Esophagus squamous epithelium (tissue), 5 donors: ENCODE measurements at regions not wholly inside any gene's neighbourhood (a gene's known extent, or its start where the extent isn't known, plus 50 kb on each side); places are given as distances from the start of the nearest gene placed in this dataset.
A peak's percentile ranks its signal among the peaks of the same experiment; 100 is the strongest.

Source experiments
- DNase-seq: peaks from one replicate; lab custom pipeline; 2025; lab: John Stamatoyannopoulos, UW
- H3K27ac ChIP-seq, 4 donors: fragments of 200-600 bp; sonication (generic); one replicate each; pipeline ENCODE4 v1.5.1; 2016 to 2019; ENCODE audit warnings: mild to moderate bottlenecking in 1 of 4
- H3K27me3 ChIP-seq, 4 donors: fragments of 200-600 bp; sonication (generic); 1 replicate in 3 of 4; 2 replicates in 1 of 4; pipeline versions ENCODE4 v1.5.1 to v1.6.0; 2017 to 2021; ENCODE audit warnings: antibody characterized with exemption in 1 of 4
- H3K36me3 ChIP-seq, 3 donors: fragments of 200-600 bp; sonication (generic); one replicate each; pipeline ENCODE4 v1.5.1; 2016 to 2019
- H3K4me1 ChIP-seq, 3 donors: fragments of 200-600 bp; sonication (generic); one replicate each; pipeline ENCODE4 v1.5.1; 2017 to 2019
- H3K4me3 ChIP-seq, 4 donors: fragments of 200-600 bp; sonication (generic); 1 replicate in 3 of 4; 2 replicates in 1 of 4; pipeline ENCODE4 v1.5.1; 2016 to 2019; ENCODE audit warnings: mild to moderate bottlenecking in 2 of 4, moderate library complexity in 1 of 4
- H3K9me3 ChIP-seq, 3 donors: fragments of 200-600 bp; sonication (generic); one replicate each; pipeline ENCODE4 v1.5.1; 2016 to 2019
- CTCF ChIP-seq, 6 experiments: fragments of 450-650 bp in 4 of 6; fragments of 200-600 bp in 2 of 6; sonication (generic) in 2 of 6; IDR thresholded peaks; one replicate each; pipeline ENCODE4 v1.5.1; 2016 to 2019; ENCODE audit warnings: antibody characterized with exemption in 6 of 6, mild to moderate bottlenecking in 4 of 6, moderate library complexity in 4 of 6
- POLR2A ChIP-seq, 4 donors: fragments of 450-650 bp; IDR thresholded peaks; one replicate each; pipeline ENCODE4 v1.6.1; 2017; ENCODE audit warnings: antibody characterized with exemption in 4 of 4, mild to moderate bottlenecking in 4 of 4, moderate library complexity in 3 of 4
- WGBS, 2 donors: methylation state at CpG; one replicate each; pipeline ENCODE4 v1.1.5; 2018; 5-methylcytosine and 5-hydroxymethylcytosine counted together
- intact Hi-C: fragments of 100-400 bp; cut with DNase I; formaldehyde crosslinking; loops from one replicate; pipeline ENCODE4 v1.15.0; 2022
- donor health status: DM: yes; HTN: yes; CAD: no.

DNA sequence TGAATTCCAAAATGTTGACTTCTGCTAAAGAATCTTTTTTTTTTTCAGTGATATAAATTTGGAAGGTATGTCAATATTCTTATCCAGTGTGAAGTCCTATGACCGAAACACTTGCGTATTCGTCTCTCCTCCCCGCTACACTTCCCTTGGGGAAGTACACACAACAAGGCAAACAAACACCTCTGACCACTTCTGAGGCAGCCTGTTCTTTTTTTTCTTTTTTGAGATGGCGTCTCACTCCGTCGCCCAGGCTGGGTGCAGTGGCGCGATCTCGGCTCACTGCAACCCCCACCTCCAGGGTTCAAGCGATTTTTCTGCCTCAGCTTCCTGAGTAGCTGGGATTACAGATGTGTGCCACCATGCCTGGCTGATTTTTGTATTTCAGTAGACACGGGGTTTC is 78.1 kb upstream of the DHRSX start:
- 66 to 80% methylated on average over 11 to 12 of the region's 12 CpGs for WGBS, 2 donors
- H3K27ac ChIP-seq: no peak overlapping the region
- intact Hi-C loops: no loop called here
- no peak for DNase-seq
- H3K36me3 ChIP-seq: no peaks in the 10 kb centered on the region
- TF ChIP-seq CTCF (IDR thresholded peaks at IDR 0.05) (no peak), POLR2A (IDR thresholded peaks at IDR 0.05) (no peak)
- H3K4me1 ChIP-seq: peaks cover 0 to 17% (median 8%) of the 10 kb centered on the region in 3 donors
- peaks cover 3 to 35% (median 12%) of the 10 kb centered on the region in 4 donors for H3K27me3 ChIP-seq
- no peaks in the 10 kb centered on the region for H3K9me3 ChIP-seq
- H3K4me3 ChIP-seq: no peak overlapping the region

DNA sequence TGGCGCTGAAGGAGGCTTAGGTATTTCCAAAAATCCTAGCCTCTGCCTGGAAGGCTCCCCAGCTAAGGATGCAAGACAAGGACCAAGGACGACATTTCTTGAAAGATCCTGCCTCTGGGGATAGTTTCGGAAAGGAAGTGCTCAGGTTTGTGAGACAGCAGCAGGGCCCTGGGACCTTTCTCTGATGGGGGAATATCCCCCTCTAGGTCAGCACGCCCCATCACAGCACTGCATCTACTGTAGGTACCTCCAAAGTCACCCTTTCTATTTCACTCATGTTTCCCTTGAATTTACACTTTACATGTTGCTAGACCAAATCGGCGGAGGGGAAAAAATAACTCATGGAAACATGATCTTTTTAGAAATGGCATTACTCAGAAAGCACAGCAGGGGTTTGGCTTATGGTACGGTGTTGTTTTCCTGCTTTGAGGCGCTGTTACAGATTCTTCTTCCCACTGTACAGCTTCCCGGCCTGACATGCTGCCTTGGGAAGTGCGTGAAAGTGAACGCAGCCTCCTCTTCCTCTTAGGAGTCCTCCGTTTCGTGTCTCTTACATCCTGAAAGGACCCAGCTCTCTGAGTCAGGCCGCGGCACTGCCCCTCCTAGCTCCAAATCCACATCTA is 77.2 kb upstream of the DHRSX start:
- WGBS, 2 donors: 77 to 83% methylated on average over 11 to 13 of the region's 15 CpGs
- intact Hi-C loops: no loop called here
- H3K4me1 ChIP-seq: peaks cover 0 to 9% (median 0%) of the 10 kb centered on the region in 3 donors
- no peaks in the 10 kb centered on the region for H3K9me3 ChIP-seq
- peaks cover 0 to 26% (median 4%) of the 10 kb centered on the region in 4 donors for H3K27me3 ChIP-seq
- TF ChIP-seq CTCF (IDR thresholded peaks at IDR 0.05) (no peak), POLR2A (IDR thresholded peaks at IDR 0.05) (no peak)
- DNase-seq: no peak
- H3K4me3 ChIP-seq: no peak overlapping the region
- no peak overlapping the region for H3K27ac ChIP-seq
- H3K36me3 ChIP-seq: no peaks in the 10 kb centered on the region

- no peaks in the 10 kb centered on the region for H3K9me3 ChIP-seq
- no peaks in the 10 kb centered on the region for H3K36me3 ChIP-seq
- 84 to 88% methylated on average over 7 of the region's 8 CpGs for WGBS, 2 donors
- intact Hi-C loops: no loop called here
- peaks cover 0 to 7% (median 0%) of the 10 kb centered on the region in 3 donors for H3K4me1 ChIP-seq
- peaks cover 0 to 15% (median 0%) of the 10 kb centered on the region in 4 donors for H3K27me3 ChIP-seq
- H3K4me3 ChIP-seq: no peak overlapping the region
- no peak overlapping the region for H3K27ac ChIP-seq
- no peak for DNase-seq
- TF ChIP-seq CTCF (IDR thresholded peaks at IDR 0.05) (no peak), POLR2A (IDR thresholded peaks at IDR 0.05) (no peak)
Observed at GRCh38 chrX:2576793-2577192, 76.0 kb upstream of the DHRSX start.

GRCh38 chrX:2574271-2574670 is 73.5 kb upstream of the DHRSX start:
- TF ChIP-seq CTCF (IDR thresholded peaks at IDR 0.05) (no peak), POLR2A (IDR thresholded peaks at IDR 0.05) (no peak)
- H3K4me3 ChIP-seq: no peak overlapping the region
- 83 to 90% methylated on average over 5 to 6 of the region's 6 CpGs for WGBS, 2 donors
- H3K27ac ChIP-seq: no peak overlapping the region
- peaks cover 0 to 7% (median 0%) of the 10 kb centered on the region in 3 donors for H3K4me1 ChIP-seq
- no peaks in the 10 kb centered on the region for H3K9me3 ChIP-seq
- H3K27me3 ChIP-seq: no peaks in the 10 kb centered on the region
- DNase-seq: no peak
- H3K36me3 ChIP-seq: no peaks in the 10 kb centered on the region
- intact Hi-C loops: no loop called here

- DNase-seq: no peak
- Histone ChIP-seq H3K9me3 (no peaks in the 10 kb centered on the region), H3K27ac (peak overlapping the region in 1 of 4 donors; percentile 33), H3K4me3 (no peak overlapping the region), H3K4me1 (peaks cover 0 to 7% (median 0%) of the 10 kb centered on the region in 3 donors), H3K36me3 (no peaks in the 10 kb centered on the region), H3K27me3 (no peaks in the 10 kb centered on the region)
- WGBS, 2 donors: 62 to 63% methylated on average over 4 to 7 of the region's 7 CpGs
- intact Hi-C loops: no loop called here
- no peak for TF ChIP-seq POLR2A (IDR thresholded peaks at IDR 0.05)
- no peak for TF ChIP-seq CTCF (IDR thresholded peaks at IDR 0.05)
Observed at GRCh38 chrX:2572740-2573139, 72.0 kb upstream of the DHRSX start.
